GM21825 (cell line): ENCODE measurements at regions not wholly inside any gene's neighbourhood (a gene's known extent, or its start where the extent isn't known, plus 50 kb on each side); places are given as distances from the start of the nearest gene placed in this dataset.

Experiments
- ATAC-seq: cut with Tn5 transposase; IDR thresholded peaks from one replicate; pipeline ENCODE4 v1.9.1; 2021; ENCODE audit warnings: mild to moderate bottlenecking, moderate library complexity; ENCODE audit not compliant: unreplicated experiment

DNA sequence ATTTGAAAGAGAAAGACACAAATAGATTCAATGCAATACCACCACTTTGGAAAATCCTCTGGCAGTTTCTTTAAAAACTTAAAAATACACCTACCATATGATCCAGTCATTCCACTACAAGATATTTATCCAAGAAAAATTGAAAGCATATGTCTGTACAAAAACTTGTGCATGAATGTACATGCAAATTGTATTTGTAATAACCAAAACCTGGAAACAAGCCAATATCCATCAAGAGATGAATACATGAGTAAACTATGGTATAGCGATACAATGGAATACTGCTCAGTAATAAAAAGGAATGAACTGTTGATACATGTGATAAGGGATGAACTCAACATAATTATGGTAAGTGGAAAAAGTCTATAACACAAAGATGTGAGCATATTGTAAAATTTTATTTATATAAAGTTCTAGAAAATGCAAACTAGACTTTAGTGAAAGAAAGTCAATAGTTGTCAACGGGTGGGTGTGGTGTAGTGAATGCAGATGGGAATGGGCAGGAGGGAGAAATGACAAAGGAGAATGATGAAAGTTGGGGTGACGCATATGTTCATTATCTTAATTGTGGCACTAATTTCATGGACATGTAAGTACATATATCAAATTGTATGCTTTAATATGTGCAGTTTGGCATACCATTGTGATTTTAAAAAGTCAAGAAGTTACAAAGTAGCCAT is 347.5 kb downstream of the SAMD5 start:
- no peak for ATAC-seq

GRCh38 chr6:147856687-147857086 is 348.2 kb downstream of the SAMD5 start:
- ATAC-seq: no peak

GRCh38 chr6:147858421-147858820 is 349.9 kb downstream of the SAMD5 start:
- no peak for ATAC-seq

DNA sequence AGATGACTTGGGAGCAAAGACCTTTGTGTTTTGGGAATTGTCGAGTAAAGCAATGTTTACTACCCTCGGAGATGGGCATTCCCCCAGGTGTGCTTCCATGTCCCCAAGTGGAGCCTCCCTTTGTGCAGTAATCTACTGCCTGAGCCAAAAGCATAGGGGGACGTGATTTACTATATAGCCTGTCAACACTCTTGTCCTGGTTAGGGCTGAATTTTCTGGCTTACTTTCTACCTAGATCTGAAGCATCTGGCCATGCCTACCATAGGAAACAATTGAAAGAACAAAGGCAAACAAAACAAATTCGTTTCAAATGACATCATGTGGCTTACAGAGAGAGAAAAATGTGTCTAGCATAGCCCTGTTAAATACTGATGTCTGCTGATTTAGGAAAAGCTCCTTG is 350.6 kb downstream of the SAMD5 start:
- ATAC-seq: no peak

- no peak for ATAC-seq
Measured at GRCh38 chr6:147861696-147862095, 353.2 kb downstream of the SAMD5 start.

DNA sequence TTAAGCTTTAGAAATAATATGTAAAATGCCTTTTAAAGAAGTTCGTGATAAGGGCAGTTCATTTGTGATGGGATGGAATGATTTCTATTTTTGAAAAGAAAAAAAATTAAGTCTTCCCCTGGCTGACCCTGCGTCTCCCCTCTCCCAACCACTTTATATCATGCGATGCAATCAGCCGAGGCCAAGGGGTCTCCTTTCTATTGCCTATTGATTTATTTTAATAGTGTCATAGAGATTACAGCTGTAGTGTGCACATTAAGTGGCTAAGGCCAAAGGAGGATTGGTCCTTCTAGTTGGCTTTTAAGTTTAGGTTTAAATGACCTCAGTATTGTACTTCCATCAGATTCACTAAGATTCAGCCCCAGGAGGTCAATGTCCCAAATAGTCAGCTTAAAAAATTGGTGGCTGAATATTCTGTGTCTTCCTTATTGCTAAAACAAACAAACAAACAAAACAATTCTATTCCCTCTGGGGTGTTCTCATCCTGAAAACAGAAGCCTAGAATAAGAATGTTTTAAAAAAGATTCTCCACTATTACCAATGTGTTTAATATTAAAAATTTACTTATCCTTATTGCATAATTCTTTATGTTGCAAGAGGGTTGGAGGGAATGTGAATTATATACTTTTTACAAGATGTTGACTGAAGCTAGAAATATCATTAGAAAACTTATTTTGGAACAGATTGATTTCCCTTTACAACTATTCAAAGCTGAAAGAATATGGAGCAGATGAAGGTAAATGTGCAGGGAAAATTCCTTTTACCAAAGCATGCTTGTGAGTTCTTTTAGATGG is 359.1 kb downstream of the SAMD5 start:
- ATAC-seq: no peak

DNA sequence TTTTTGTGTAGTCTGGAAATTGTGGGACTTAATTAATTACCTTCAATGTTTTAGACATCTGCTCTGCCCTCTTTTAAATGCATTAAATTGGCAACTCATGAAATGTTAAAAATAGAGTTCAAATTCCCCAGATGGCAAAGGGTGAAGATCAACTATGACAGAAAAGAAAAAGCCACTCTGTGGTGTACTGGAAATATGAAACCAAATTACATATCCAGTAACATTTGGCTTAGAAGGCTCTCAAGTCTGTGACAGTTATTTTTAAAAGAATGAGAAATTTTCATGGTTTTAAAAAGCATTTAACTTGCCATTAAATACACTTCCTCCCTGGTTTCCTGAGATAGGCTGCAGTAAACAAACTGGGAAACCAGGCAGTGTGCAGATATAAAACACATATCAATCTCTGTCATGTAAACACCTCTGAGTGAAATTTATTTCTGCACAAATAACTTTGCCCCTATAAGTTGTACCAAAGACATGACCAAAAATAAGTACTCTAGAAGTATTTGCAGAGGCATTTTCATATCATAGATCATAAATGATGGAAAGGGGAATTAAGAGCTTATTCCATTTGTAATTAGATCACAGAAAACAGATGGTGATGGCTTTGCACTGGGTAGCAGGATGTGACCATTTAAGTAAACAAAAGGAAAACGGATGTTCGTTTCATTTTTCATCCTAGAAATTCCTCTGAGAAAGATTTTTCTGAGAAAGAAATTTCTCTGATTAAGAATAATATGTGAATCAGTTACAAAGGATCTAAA is 360.1 kb downstream of the SAMD5 start:
- ATAC-seq: no peak

GRCh38 chr6:147869201-147869600 is 360.7 kb downstream of the SAMD5 start:
- no peak for ATAC-seq

GRCh38 chr6:147869869-147870268 is 361.4 kb downstream of the SAMD5 start:
- ATAC-seq: no peak

DNA sequence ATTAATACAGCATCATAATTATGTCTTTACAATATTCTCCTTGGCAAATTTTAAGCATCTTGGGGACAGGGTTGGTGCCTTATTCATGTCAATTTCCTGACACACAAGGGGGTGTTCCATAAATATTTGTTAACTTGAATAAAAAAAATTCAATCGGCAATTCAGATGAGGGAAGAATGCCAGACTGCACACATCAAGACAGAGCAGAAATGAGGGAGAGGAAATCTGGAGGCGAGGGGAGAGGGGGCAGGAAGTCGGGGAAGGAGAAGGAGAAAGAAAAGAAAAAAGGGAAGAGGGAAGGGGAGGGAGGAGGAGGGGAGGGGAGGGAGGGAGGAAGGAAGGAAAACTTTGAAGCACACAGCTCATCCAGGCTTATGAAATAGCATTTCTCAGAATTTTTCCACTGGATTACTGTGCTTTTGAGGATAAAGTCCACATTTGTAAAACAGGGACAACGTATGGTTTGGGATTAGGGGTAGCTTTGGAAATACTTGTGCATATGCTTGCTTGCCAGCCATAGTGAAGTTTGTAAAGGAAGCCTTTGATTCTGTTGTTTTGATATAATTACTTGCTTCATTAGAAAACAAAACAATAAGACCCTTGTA is 362.1 kb downstream of the SAMD5 start:
- ATAC-seq: no peak

- no peak for ATAC-seq
Measured at GRCh38 chr6:147872002-147872401, 363.5 kb downstream of the SAMD5 start.

- ATAC-seq: no peak
Measured at GRCh38 chr6:147873816-147874215, 365.3 kb downstream of the SAMD5 start.

GRCh38 chr6:147874322-147874721 is 365.8 kb downstream of the SAMD5 start:
- no peak for ATAC-seq

DNA sequence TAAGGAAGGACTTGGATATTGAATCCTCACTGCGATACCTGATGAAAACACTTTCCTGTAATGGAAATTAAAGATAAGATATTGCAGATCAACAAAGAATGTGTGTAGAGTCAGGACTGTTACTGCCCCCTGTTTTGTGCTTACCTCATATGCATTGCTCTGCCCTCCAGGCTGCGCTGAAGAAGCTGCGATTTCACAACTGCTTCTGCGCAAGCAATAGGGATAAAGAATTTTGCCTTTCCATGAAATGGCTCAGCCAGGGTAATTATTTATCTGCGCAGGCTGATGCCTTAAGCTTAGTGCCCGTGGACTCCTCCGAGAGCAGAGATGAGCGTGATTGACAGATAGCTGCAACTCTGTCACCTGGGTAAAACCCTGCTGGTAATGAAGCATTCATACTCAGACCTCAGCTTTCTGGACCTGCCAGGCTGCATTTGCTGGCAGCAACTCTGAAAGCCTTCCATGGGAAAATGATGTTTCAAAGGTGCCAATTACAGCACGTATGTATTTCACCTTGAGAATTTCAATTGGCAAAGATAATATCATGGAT is 370.6 kb downstream of the SAMD5 start:
- no peak for ATAC-seq

DNA sequence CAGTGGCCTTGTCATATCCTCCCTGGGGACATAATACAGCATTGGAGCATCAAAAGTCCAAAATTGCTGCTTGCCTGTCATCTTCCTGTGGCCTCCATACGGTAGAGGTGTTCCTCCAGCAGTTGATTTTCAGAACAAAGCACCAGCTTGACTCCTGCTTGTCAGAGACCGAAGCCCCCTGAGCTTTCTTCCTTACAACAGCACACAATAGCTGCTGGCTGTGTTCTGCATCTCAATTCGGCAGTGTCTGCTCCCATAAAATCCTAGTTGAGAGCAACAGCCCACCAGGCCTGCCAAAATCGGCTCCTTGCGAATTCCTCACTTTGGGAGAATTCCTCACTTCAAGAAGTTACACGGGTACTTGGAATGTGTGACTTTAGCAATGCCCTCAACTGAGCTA is 372.9 kb downstream of the SAMD5 start:
- ATAC-seq: no peak

DNA sequence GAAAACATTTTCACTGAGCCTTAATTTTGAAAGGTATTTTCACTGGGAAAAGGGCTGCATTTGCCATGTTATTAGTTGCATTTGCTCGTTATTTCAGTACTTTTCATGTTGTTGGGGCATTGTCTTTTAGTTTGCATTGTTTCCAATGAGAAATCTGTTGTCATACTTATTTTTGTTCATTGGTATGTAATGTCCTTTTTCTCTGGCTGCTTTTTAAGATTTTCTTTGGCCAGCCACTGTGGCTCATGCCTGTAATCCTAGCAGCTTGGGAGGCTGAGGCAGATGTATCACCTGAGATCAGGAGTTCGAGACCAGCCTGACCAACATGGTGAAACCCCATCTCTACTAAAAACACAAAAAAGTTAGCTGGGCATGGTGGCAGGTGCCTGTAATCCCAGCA is 379.9 kb downstream of the SAMD5 start:
- ATAC-seq: no peak

- ATAC-seq: no peak
Measured at GRCh38 chr6:147891671-147892070, 383.2 kb downstream of the SAMD5 start.

GRCh38 chr6:147892476-147892875 is 384.0 kb downstream of the SAMD5 start:
- ATAC-seq: no peak

GRCh38 chr6:147895272-147895671 is 386.8 kb downstream of the SAMD5 start:
- ATAC-seq: no peak

- no peak for ATAC-seq
Measured at GRCh38 chr6:147900247-147900830, 391.8 kb downstream of the SAMD5 start.

DNA sequence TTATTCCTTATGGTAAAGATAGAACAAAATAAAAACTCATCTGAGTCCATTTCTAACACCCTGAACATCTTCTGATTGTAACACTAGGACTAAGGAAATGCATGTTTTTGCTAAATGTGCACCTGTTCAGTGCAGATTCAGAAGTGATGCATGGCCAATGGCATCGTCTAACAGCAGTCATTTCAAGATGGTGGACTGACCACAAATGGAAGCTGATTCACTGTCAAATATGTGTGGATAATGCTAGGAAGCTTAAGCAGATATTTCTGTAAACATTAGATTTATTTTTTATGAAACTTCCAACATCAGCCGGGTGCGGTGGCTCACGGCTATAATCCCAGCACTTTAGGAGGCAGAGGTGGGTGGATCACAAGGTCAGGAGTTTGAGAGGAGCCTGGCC is 394.8 kb downstream of the SAMD5 start:
- no peak for ATAC-seq
